ENCODE measurements at regions not wholly inside any gene's neighbourhood (a gene's known extent, or its start where the extent isn't known, plus 50 kb on each side); places are given as distances from the start of the nearest gene placed in this dataset.

DNA sequence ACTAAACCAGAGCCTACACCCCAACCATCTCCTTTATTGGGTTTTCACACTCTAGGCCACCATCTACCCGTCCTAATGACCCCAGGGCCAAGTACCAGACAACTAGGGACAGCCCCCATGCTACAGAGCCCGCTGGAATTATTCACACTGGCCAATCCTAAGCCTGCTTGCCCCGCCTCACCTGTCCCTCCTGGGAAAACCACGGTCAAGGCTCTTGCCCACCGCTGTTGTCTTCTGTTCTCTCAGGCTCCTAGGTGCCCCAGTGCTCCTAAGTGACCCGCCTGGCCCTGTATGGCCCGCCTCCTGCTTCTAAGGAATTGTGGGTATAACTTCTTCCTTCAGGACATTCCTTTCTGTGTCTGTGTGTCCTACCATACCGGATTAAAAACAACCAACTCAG is 453.4 kb downstream of the CD83 start:
- in situ Hi-C loops (cut with HindIII; ENCODE audit: low sequenced_read_pairs), result no loop called here
- no peak for DNase-seq (ENCODE audit: low read depth, low spot score)
- H3K4me3 ChIP-seq (ENCODE audit: low read depth, low read length), result no peak overlapping the region
- TF ChIP-seq, protein P1, sequence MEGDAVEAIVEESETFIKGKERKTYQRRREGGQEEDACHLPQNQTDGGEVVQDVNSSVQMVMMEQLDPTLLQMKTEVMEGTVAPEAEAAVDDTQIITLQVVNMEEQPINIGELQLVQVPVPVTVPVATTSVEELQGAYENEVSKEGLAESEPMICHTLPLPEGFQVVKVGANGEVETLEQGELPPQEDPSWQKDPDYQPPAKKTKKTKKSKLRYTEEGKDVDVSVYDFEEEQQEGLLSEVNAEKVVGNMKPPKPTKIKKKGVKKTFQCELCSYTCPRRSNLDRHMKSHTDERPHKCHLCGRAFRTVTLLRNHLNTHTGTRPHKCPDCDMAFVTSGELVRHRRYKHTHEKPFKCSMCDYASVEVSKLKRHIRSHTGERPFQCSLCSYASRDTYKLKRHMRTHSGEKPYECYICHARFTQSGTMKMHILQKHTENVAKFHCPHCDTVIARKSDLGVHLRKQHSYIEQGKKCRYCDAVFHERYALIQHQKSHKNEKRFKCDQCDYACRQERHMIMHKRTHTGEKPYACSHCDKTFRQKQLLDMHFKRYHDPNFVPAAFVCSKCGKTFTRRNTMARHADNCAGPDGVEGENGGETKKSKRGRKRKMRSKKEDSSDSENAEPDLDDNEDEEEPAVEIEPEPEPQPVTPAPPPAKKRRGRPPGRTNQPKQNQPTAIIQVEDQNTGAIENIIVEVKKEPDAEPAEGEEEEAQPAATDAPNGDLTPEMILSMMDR (IDR thresholded peaks at IDR 0.05; ENCODE audit: low read depth, low read length), result no peak

DNA sequence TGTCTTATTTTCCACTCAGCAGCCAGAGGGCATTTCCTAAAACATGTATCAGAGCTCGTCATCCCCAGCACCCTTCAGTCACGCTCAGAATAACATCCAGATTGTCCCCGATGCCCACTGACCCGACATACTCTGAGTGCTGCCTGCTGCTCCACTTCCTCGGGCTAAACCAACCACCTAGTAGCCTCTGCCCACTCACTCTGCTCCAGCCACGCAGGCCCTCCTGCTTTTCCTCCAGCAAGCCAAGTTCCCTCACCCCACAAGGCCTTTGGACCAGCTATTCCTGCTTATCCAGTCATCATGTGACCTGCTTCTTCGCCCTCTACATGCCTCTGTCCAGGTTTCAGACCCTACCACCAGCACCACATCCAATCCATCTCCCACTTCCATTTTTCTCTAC is 454.2 kb downstream of the CD83 start:
- TF ChIP-seq, protein P1 (IDR thresholded peaks at IDR 0.05; ENCODE audit: low read depth, low read length), result no peak
- in situ Hi-C loops (cut with HindIII; ENCODE audit: low sequenced_read_pairs), result no loop called here
- DNase-seq (ENCODE audit: low read depth, low spot score), result no peak
- no peak overlapping the region for H3K4me3 ChIP-seq (ENCODE audit: low read depth, low read length)

DNA sequence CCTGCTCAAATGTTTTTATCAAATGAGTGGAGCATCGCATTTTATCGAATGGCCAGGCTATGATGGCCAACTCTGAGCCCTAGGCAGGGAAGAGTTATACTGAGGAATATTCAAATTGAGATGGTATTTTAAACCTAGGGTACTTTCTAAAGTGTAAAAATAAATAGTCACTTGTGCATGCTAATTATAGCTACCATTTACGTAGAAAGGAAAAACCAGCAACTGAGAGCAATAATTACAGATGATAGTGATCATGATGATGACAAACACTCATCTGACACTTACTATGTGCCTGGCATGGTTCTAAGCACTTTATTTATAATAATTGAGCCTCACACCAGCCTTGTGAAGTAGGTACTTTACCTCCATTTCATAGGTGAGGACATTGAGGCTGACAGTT is 455.7 kb downstream of the CD83 start:
- in situ Hi-C loops (cut with HindIII; ENCODE audit: low sequenced_read_pairs), result no loop called here
- no peak for DNase-seq (ENCODE audit: low read depth, low spot score)
- TF ChIP-seq, protein P1 (IDR thresholded peaks at IDR 0.05; ENCODE audit: low read depth, low read length), result no peak
- no peak overlapping the region for H3K4me3 ChIP-seq (ENCODE audit: low read depth, low read length)

DNA sequence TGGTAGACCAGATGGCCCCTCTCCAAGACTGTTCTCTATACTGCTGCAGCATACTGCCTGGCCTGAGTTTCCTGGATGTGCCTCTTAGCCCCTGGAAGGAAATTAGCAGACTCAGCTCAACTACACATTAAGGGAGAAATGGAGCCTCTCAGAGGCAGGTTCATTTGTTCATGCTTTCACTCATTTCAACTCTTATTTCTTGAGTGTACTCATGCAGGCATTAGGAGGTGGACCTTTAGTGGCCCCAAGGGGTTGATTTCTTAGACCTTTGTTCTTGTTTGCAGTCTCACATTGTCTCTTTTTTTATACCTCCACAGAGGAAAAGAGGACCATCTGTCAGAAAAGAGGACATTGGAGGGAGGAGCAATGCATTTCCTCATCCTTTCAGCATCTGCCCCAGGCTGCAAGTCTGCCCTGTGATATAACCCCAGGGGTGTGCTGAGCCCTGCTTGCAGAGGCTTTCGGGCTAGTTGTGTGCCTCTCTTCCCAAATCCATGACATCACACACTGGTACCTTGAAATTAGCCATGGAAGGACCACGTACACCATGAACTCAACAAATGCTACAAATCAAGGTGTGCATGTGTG is 456.2 kb downstream of the CD83 start:
- no peak overlapping the region for H3K4me3 ChIP-seq (ENCODE audit: low read depth, low read length)
- DNase-seq (ENCODE audit: low read depth, low spot score), result no peak
- in situ Hi-C loops (cut with HindIII; ENCODE audit: low sequenced_read_pairs), result no loop called here

DNA sequence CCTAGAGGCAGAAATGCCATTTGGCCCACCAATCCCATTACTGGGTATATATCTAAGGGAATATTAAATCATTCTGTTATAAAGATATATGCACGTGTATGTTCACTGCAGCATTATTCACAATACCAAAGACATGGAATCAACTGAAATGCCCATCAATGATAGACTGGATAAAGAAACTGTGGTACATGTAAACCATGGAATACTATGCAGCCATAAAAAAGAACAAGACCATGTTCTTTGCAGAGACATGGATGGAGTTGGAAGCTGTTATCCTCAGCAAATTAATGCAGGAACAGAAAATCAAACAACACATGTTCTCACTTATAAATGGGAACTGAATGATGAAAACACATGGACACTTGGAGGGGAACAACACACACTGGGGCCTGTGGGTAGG is 458.4 kb downstream of the CD83 start:
- H3K4me3 ChIP-seq (ENCODE audit: low read depth, low read length), result no peak overlapping the region
- no peak for DNase-seq (ENCODE audit: low read depth, low spot score)
- TF ChIP-seq, protein P1 (IDR thresholded peaks at IDR 0.05; ENCODE audit: low read depth, low read length), result no peak
- in situ Hi-C loops (cut with HindIII; ENCODE audit: low sequenced_read_pairs), result no loop called here

More for the DNA sequence above, 456.2 kb downstream of the CD83 start:
- TF ChIP-seq, protein P1 (IDR thresholded peaks at IDR 0.05; ENCODE audit: low read depth, low read length), result no peak

DNA sequence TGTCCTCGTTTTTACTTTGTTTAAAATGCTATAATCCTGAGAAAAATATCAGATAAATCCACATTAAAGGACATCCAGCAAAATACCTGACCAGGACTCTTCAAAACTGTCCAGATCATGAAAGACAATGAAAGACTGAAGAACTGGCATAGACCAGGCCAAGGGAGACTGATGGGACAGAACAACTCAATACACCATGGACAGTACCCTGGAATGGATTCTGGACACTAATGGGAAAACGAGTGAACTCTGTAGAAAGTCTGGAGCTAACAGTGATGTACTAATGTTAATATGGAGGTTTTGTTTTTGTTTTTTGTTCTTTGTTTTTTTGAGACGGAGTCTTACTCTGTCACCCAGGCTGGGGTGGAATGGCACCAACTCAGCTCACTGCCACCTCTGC is 461.4 kb downstream of the CD83 start:
- TF ChIP-seq, protein P1 (IDR thresholded peaks at IDR 0.05; ENCODE audit: low read depth, low read length), result no peak
- no peak overlapping the region for H3K4me3 ChIP-seq (ENCODE audit: low read depth, low read length)
- DNase-seq (ENCODE audit: low read depth, low spot score), result no peak
- in situ Hi-C loops (cut with HindIII; ENCODE audit: low sequenced_read_pairs), result no loop called here

DNA sequence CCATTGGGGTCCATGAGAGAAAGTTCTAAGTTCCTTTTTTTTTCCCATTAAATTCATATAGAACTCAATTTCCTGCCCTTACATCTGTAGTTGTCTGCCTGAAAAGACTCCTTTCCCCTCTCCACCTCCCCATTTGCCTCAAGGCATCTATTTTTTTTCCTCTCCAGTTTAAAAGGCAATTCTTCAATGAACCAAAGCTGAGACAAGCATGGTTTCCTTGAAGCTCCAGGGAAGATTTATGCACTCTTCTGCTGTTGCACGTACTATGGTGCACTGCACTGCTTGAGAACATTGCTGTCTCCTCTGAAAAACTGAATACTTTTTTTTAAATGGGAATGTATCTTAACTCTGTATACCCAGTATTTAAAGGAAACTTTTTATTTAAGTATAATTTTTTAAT is 465.2 kb downstream of the CD83 start:
- no peak overlapping the region for H3K4me3 ChIP-seq (ENCODE audit: low read depth, low read length)
- in situ Hi-C loops (cut with HindIII; ENCODE audit: low sequenced_read_pairs), result no loop called here
- TF ChIP-seq, protein P1 (IDR thresholded peaks at IDR 0.05; ENCODE audit: low read depth, low read length), result no peak
- no peak for DNase-seq (ENCODE audit: low read depth, low spot score)

Data from astrocyte of the spinal cord (primary cell).